ENCODE measurements at regions not wholly inside any gene's neighbourhood (a gene's known extent, or its start where the extent isn't known, plus 50 kb on each side); places are given as distances from the start of the nearest gene placed in this dataset.
A peak's percentile ranks its signal among the peaks of the same experiment; 100 is the strongest.

DNA sequence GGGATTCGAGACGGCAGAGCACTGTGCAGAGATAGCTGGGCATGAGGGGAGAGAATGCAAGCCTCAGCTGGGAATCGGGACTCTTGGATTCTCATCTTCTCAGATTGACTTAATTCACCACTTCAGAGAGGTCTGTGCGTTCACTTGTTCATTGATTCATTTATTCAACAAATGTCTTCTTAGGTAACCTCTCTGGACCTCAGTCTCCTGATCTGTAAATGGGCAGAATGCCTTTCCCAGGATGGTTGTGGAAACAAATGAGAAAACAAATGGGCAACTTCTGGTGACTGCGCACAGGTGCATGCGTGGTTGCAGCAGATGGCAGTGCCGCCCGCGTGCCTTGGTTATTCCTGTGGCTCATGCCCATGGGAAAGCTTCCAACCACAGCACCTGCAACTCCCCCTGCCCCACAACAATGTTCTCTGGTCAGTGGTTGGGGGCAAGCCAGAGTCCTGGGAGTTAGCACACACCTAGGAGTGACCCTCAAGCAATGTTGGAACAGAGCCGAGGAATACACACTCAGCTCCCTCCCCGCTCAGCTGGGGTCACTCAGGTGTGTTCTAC is 110.1 kb upstream of the RUNX3 start:
- no peak for DNase-seq (ENCODE audit: low spot score)
- H3K27ac ChIP-seq, result no peak overlapping the region
- POLR2A ChIA-PET (ENCODE audit: low non-redundant PET), result no interaction called here
- TF ChIP-seq, protein P1, sequence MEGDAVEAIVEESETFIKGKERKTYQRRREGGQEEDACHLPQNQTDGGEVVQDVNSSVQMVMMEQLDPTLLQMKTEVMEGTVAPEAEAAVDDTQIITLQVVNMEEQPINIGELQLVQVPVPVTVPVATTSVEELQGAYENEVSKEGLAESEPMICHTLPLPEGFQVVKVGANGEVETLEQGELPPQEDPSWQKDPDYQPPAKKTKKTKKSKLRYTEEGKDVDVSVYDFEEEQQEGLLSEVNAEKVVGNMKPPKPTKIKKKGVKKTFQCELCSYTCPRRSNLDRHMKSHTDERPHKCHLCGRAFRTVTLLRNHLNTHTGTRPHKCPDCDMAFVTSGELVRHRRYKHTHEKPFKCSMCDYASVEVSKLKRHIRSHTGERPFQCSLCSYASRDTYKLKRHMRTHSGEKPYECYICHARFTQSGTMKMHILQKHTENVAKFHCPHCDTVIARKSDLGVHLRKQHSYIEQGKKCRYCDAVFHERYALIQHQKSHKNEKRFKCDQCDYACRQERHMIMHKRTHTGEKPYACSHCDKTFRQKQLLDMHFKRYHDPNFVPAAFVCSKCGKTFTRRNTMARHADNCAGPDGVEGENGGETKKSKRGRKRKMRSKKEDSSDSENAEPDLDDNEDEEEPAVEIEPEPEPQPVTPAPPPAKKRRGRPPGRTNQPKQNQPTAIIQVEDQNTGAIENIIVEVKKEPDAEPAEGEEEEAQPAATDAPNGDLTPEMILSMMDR (conservative IDR thresholded peaks at IDR 0.05; ENCODE audit: low read depth), result no peak
- CTCF ChIA-PET, result no interaction called here

DNA sequence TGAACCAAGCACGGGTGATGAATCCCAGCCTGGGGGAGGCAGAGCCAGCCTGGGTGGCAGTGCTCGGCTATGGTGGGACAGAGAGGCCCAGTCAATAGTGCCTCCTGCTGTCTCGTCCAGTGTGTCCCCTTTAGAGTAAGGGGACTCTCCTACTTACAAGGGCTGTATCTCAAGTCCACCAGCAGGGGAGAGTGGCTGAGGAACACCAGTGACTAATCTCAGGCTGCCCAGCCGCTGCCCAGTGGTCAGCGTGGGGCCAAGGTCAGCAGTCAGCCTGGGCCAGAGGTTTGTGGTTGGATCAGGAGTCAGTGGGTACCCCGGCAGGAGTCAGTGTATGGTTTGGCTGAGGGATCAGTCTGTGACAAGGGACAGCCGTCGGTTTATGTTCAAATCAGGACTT is 109.2 kb upstream of the RUNX3 start:
- POLR2A ChIA-PET (ENCODE audit: low non-redundant PET), result no interaction called here
- TF ChIP-seq, protein P1 (conservative IDR thresholded peaks at IDR 0.05; ENCODE audit: low read depth), result no peak
- CTCF ChIA-PET, result no interaction called here
- DNase-seq (ENCODE audit: low spot score), result no peak
- no peak overlapping the region for H3K27ac ChIP-seq

DNA sequence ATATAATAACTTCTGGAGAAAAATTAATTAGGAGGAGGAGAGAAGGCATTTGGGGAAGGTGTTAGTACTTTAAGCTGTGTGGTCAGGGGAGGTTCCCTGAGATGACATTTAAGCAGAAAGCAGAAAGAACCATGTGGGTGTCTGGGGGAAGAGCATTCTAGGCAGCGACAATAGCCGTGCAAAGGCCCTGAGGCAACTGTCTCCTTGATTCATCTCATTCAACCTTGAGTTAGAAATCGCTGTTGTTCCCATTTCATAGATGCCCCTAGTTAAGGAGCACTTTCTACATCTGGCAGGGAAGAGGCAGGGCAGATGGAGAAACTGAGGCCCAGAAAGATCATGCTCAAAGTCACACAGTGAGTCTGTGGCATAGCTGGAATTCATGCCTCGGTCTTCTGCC is 108.6 kb upstream of the RUNX3 start:
- no peak for DNase-seq (ENCODE audit: low spot score)
- ChIA-PET POLR2A (ENCODE audit: low non-redundant PET) (no interaction called here), CTCF (interaction anchor here (1.9 kb wide), 1 partner anchor 106 kb away, joined by 9 read pairs; no protein-coding TSS in a partner anchor)
- no peak overlapping the region for H3K27ac ChIP-seq
- TF ChIP-seq, protein P1 (conservative IDR thresholded peaks at IDR 0.05; ENCODE audit: low read depth), result no peak

DNA sequence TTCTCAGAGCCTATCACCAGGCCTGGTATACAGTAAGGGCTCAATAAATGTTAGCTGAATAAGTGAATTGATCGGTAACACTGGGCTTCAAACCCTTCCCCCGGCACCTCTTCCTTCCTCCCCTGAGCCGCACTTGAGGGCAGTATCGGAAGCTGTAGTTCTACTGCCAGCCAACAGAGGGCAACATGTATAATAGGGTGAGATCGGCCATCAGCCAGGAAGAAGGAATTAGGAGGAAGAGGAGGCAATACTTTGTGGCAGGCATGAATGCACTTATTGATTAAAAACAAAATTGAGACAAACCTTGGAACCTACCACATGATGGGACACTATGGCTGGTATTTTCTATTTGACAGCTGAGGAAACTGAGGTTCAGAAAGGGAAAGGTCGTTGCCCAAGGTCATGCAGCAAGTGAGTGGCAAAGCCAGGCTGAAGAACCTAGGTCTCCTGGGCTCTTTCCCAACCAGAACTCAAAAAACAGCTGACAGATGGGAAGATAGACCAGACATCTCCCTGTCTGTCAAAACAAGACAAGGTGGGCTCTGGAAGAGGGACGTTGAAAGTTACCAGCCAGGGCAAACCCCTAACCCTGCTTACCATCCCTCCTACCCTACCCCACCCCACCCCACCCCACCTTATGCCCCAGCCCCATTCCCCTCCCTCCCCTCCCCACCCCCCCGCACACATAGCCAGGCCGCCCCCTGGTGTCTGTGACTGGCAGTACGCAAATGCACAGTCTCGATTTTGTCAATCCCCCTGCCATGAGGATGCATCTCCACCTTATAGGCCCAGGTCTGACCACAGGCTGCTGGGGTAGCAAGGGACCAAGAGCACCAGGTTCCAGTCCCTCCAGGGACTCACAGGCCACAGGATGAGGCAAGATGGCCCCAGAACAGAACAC is 107.3 kb upstream of the RUNX3 start:
- ChIA-PET CTCF (interaction anchor here (0.5 to 1.9 kb wide), 18 partner anchors 10 to 402 kb away, joined by 3 to 9 read pairs (median 4); partner anchors contain the start of gene RUNX3), POLR2A (ENCODE audit: low non-redundant PET) (no interaction called here)
- TF ChIP-seq, protein P1 (conservative IDR thresholded peaks at IDR 0.05; ENCODE audit: low read depth), result peak; percentile 18; the same call in 1 of the 2 replicates
- peak; percentile 60 for DNase-seq (ENCODE audit: low spot score)
- H3K27ac ChIP-seq, result no peak overlapping the region

DNA sequence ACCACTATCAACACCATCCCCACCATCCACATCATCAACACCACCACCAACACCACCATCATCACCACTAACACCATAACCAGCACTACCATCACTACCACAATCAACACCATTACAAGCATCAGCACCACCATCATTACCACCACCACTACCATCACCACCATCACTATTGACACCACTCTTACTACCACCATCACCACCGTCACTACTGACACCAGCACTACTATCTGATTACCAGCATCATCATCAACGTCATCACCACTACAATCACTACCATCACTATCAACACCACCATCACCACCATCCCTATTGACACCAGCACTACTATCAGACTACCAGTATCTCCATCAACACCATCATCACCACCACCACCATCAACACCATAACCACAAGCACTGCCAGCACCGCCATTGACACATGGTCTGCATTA is 106.1 kb upstream of the RUNX3 start:
- no peak overlapping the region for H3K27ac ChIP-seq
- DNase-seq (ENCODE audit: low spot score), result no peak
- TF ChIP-seq, protein P1 (conservative IDR thresholded peaks at IDR 0.05; ENCODE audit: low read depth), result no peak
- CTCF ChIA-PET, result interaction anchor here (1.5 to 1.7 kb wide), 2 partner anchors 12 to 106 kb away, joined by 5 to 8 read pairs; partner anchors contain the start of gene RUNX3
- POLR2A ChIA-PET (ENCODE audit: low non-redundant PET), result no interaction called here

DNA sequence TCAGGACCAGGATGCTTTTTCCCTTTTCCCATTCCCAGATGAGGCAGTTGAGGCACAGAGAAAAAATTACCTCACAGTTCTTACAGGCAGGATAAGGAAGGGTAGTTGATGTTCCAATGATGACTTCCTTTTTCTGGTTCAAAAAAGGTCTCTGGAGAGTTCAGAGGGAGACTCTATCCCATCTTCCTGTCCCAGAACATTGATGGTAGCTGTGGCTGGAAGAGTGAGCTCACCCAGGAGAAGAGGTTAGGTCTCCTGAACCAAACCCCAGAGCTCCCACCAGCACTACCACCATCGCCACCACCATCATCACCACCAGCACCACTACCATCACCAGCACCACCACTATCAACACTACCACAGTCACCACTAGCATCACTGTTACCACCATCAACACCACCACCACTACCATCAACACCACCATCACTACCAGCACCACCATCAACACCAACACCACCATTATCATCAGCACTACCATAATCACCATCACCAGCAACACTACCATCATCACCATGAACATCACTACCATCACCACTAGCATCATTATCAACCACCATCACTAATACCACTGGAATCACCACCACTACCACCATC is 105.5 kb upstream of the RUNX3 start:
- CTCF ChIA-PET, result interaction anchor here (0.5 to 1.7 kb wide), 3 partner anchors 91 to 229 kb away, joined by 3 to 8 read pairs (median 3); partner anchors contain the start of gene RUNX3
- H3K27ac ChIP-seq, result no peak overlapping the region

More for the DNA sequence above, 105.5 kb upstream of the RUNX3 start:
- POLR2A ChIA-PET (ENCODE audit: low non-redundant PET), result no interaction called here
- DNase-seq (ENCODE audit: low spot score), result no peak
- TF ChIP-seq, protein P1 (conservative IDR thresholded peaks at IDR 0.05; ENCODE audit: low read depth), result no peak

All from RWPE1 (cell line).